H9 (cell line): ENCODE measurements at regions not wholly inside any gene's neighbourhood (a gene's known extent, or its start where the extent isn't known, plus 50 kb on each side); places are given as distances from the start of the nearest gene placed in this dataset.

Source experiments
- DNase-seq: peaks from one replicate; pipeline ENCODE4 v3.0.0-alpha.2; 2017
- H2AFZ ChIP-seq: one replicate; pipeline ENCODE4 v1.6.1; 2013; ENCODE audit warnings: mild to moderate bottlenecking, low read length, control low read depth, moderate library complexity
- H2AK5ac ChIP-seq: 2 replicates; pipeline ENCODE4 v1.6.1; 2013; ENCODE audit warnings: low read length, control low read depth, mixed read lengths; ENCODE audit not compliant: insufficient read length
- H2BK120ac ChIP-seq: one replicate; pipeline ENCODE4 v1.6.1; 2013; ENCODE audit warnings: low read depth, mild to moderate bottlenecking, low read length, control low read depth, inconsistent platforms; ENCODE audit not compliant: poor library complexity, severe bottlenecking
- H2BK12ac ChIP-seq: 2 replicates; pipeline ENCODE4 v1.6.1; 2013; ENCODE audit warnings: low read length, control low read depth, mixed read lengths, low read depth; ENCODE audit not compliant: insufficient read length
- H2BK15ac ChIP-seq: 2 replicates; pipeline ENCODE4 v1.6.1; 2013; ENCODE audit warnings: low read depth, low read length, control low read depth
- H2BK20ac ChIP-seq: one replicate; pipeline ENCODE4 v1.6.1; 2013; ENCODE audit warnings: low read depth, mild to moderate bottlenecking, low read length, control low read depth, inconsistent platforms; ENCODE audit not compliant: poor library complexity, severe bottlenecking
- H2BK5ac ChIP-seq: 2 replicates; pipeline ENCODE4 v1.6.1; 2013; ENCODE audit warnings: low read length, control low read depth, mixed read lengths; ENCODE audit not compliant: insufficient read length
- H3K14ac ChIP-seq: 2 replicates; pipeline ENCODE4 v1.6.1; 2013; ENCODE audit warnings: low read length, control low read depth; ENCODE audit not compliant: insufficient read depth
- H3K18ac ChIP-seq: 2 replicates; pipeline ENCODE4 v1.6.1; 2013; ENCODE audit warnings: low read depth, mild to moderate bottlenecking, mixed read lengths, low read length, control low read depth; ENCODE audit not compliant: insufficient read length
- H3K23ac ChIP-seq: 2 replicates; pipeline ENCODE4 v1.6.1; 2013; ENCODE audit warnings: low read length, control low read depth, mixed read lengths, low read depth; ENCODE audit not compliant: insufficient read length
- H3K23me2 ChIP-seq: 2 replicates; pipeline ENCODE4 v1.6.1; 2013; ENCODE audit warnings: low read depth, mild to moderate bottlenecking, mixed read lengths, low read length, control low read depth; ENCODE audit not compliant: insufficient read length, poor library complexity, severe bottlenecking
- H3K27ac ChIP-seq: 2 replicates; pipeline ENCODE4 v1.5.1; 2013; ENCODE audit warnings: low read length, control low read depth, mixed read lengths, low read depth; ENCODE audit not compliant: insufficient read length
- H3K27me3 ChIP-seq: 2 replicates; pipeline ENCODE4 v1.6.1; 2013; ENCODE audit warnings: low read length, control low read depth, inconsistent platforms; ENCODE audit not compliant: insufficient read depth
- H3K4ac ChIP-seq: 2 replicates; pipeline ENCODE4 v1.6.1; 2013; ENCODE audit warnings: low read depth, mild to moderate bottlenecking, control low read depth, inconsistent platforms, low read length, moderate library complexity
- H3K4me1 ChIP-seq: 2 replicates; pipeline ENCODE4 v1.6.1; 2013; ENCODE audit warnings: low read length, control low read depth, inconsistent platforms; ENCODE audit not compliant: insufficient read depth
- H3K4me2 ChIP-seq: 2 replicates; pipeline ENCODE4 v1.6.1; 2013; ENCODE audit warnings: low read length, control low read depth, mixed read lengths; ENCODE audit not compliant: insufficient read length, insufficient read depth
- H3K56ac ChIP-seq: 2 replicates; pipeline ENCODE4 v1.6.1; 2013; ENCODE audit warnings: low read depth, mild to moderate bottlenecking, mixed read lengths, low read length, control low read depth; ENCODE audit not compliant: insufficient read length
- H3K79me1 ChIP-seq: 2 replicates; pipeline ENCODE4 v1.6.1; 2013; ENCODE audit warnings: low read depth, mild to moderate bottlenecking, moderate library complexity, low read length, control low read depth, inconsistent platforms; ENCODE audit not compliant: insufficient read depth, poor library complexity, severe bottlenecking
- H3K79me2 ChIP-seq: 2 replicates; pipeline ENCODE4 v1.6.1; 2013; ENCODE audit warnings: low read length, control low read depth, inconsistent platforms; ENCODE audit not compliant: insufficient read depth
- H3K9ac ChIP-seq: 2 replicates; pipeline ENCODE4 v1.6.1; 2013; ENCODE audit warnings: low read length, control low read depth, mixed read lengths; ENCODE audit not compliant: insufficient read length; ENCODE audit errors: extremely low read depth
- H3K9me3 ChIP-seq: one replicate; pipeline ENCODE4 v1.6.1; 2013; ENCODE audit warnings: low read depth, low read length, inconsistent platforms; ENCODE audit not compliant: control insufficient read depth
- H3T11ph ChIP-seq: one replicate; pipeline ENCODE4 v1.6.1; 2013; ENCODE audit warnings: mild to moderate bottlenecking, low read length, control low read depth, inconsistent platforms
- H4K20me1 ChIP-seq: one replicate; pipeline ENCODE4 v1.6.1; 2013; ENCODE audit not compliant: control insufficient read depth, insufficient read length, insufficient read depth
- H4K5ac ChIP-seq: 2 replicates; pipeline ENCODE4 v1.6.1; 2013; ENCODE audit warnings: low read depth, mild to moderate bottlenecking, mixed read lengths, low read length, control low read depth; ENCODE audit not compliant: insufficient read length
- H4K8ac ChIP-seq: replicated peaks from 2 replicates; pipeline ENCODE4 v1.6.1; 2013; ENCODE audit warnings: low read length, control low read depth, mixed read lengths, low read depth; ENCODE audit not compliant: insufficient read length
- H4K91ac ChIP-seq: 2 replicates; pipeline ENCODE4 v1.6.1; 2013; ENCODE audit warnings: low read depth, mild to moderate bottlenecking, moderate library complexity, mixed read lengths, low read length, control low read depth; ENCODE audit not compliant: insufficient read length
- H3K27ac Mint-ChIP-seq, 3 experiments: 2 replicates in 2 of 3; 3 replicates in 1 of 3; pipeline ENCODE4 v1.8.0; 2020 to 2021; ENCODE audit warnings: mixed read lengths in 3 of 3, mild to moderate bottlenecking in 1 of 3, moderate library complexity in 1 of 3
- H3K27me3 Mint-ChIP-seq: 2 replicates; pipeline ENCODE4 v1.8.0; 2021; ENCODE audit warnings: low read depth, mild to moderate bottlenecking, moderate library complexity, mixed read lengths
- H3K36me3 Mint-ChIP-seq, 3 experiments: 2 replicates in 2 of 3; 3 replicates in 1 of 3; pipeline ENCODE4 v1.8.0; 2020 to 2021; ENCODE audit warnings: low read depth in 3 of 3, mixed read lengths in 3 of 3; ENCODE audit not compliant: insufficient read depth in 1 of 3
- H3K4me1 Mint-ChIP-seq, 2 experiments: 2 replicates each; pipeline ENCODE4 v1.8.0; 2020; ENCODE audit warnings: mixed read lengths in 2 of 2
- H3K4me3 Mint-ChIP-seq, 2 experiments: 2 replicates in 1 of 2; 3 replicates in 1 of 2; pipeline ENCODE4 v1.8.0; 2020 to 2021; ENCODE audit warnings: mild to moderate bottlenecking in 2 of 2, mixed read lengths in 2 of 2, moderate library complexity in 1 of 2
- H3K9me3 Mint-ChIP-seq, 2 experiments: 2 replicates in 1 of 2; 3 replicates in 1 of 2; pipeline ENCODE4 v1.8.0; 2020; ENCODE audit warnings: mild to moderate bottlenecking in 2 of 2, mixed read lengths in 2 of 2, moderate library complexity in 1 of 2
- CTCF ChIP-seq: fragments of 200-600 bp; sonication (generic); conservative IDR thresholded peaks from 3 replicates; pipeline ENCODE4 v1.8.0; 2021; ENCODE audit warnings: antibody characterized with exemption, mild to moderate bottlenecking
- WGBS: extraction: QIAGEN DNeasy Blood & Tissue Kit; methylation state at CpG from one replicate; pipeline ENCODE4 v1.1.7; 2013; ENCODE audit warnings: missing lambda C conversion rate, low lambda C conversion rate, mixed read lengths; ENCODE audit not compliant: insufficient read length; ENCODE audit errors: extremely low coverage; 5-methylcytosine and 5-hydroxymethylcytosine counted together

DNA sequence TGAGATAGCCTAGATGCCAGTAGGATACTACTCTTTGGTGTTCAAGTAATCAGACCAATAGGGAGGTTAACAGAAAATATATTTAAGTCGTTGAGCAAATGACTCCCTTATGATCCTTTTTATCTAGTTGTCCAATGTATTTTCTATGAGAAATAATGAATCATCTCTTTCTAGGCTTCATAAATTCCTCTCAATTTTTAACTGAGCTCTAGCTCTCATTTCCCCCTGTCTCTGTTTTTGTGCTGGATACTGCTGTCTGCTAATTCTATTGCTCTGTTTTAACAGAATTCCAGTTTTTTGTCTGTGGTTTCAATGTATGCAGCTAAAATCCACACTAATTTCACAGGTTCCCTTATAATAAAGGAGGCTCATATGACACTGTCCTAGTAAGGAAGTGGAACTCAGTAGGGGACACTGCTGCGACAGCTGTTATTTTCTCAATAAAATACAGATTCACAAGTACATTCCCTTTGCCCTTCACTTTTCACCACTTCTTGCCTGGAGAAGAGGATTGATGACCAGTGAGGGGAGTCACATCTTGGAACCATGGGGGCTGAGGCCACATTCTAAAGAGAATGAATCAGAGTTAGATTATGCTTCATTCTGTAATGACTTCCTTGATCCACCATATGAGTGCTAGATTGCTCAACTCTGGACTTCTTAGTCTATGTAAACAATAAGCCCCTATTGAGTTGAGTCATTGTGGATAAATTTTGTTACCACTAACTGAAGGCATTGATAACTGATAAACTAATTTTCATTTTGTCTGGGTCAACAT lies 558.7 kb upstream of the KCNMB2 start:
- H3K4me2 ChIP-seq = no peak overlapping the region
- no peaks in the 10 kb centered on the region for H3K27me3 Mint-ChIP-seq
- no peak overlapping the region for H3K9ac ChIP-seq

More for the DNA sequence above, 558.7 kb upstream of the KCNMB2 start:
- H3K4me1 ChIP-seq = no peaks in the 10 kb centered on the region
- H3K27ac Mint-ChIP-seq = no peak overlapping the region; a peak in 1 of 7 replicates
- H3K79me1 ChIP-seq = no peaks in the 10 kb centered on the region
- no peaks in the 10 kb centered on the region for H4K20me1 ChIP-seq
- H4K8ac ChIP-seq = no peak overlapping the region
- no peak overlapping the region for H4K91ac ChIP-seq
- no peaks in the 10 kb centered on the region for H3K79me2 ChIP-seq
- H3K4ac ChIP-seq = no peak overlapping the region
- no peak for DNase-seq
- H3K14ac ChIP-seq = no peak overlapping the region
- no peak overlapping the region for H3K18ac ChIP-seq
- no peak overlapping the region for H3K4me3 Mint-ChIP-seq
- no peak overlapping the region for H2BK12ac ChIP-seq
- H2AK5ac ChIP-seq = no peak overlapping the region
- no peaks in the 10 kb centered on the region for H3K9me3 ChIP-seq
- no peak overlapping the region for H3K23ac ChIP-seq
- H2BK120ac ChIP-seq = no peak overlapping the region
- no peaks in the 10 kb centered on the region for H3K36me3 Mint-ChIP-seq
- H4K5ac ChIP-seq = no peak overlapping the region
- H3T11ph ChIP-seq = no peak overlapping the region
- H2BK15ac ChIP-seq = no peak overlapping the region
- H3K56ac ChIP-seq = no peak overlapping the region
- H2BK5ac ChIP-seq = no peak overlapping the region
- H3K9me3 Mint-ChIP-seq = no peaks in the 10 kb centered on the region
- H2BK20ac ChIP-seq = no peak overlapping the region
- no peaks in the 10 kb centered on the region for H3K4me1 Mint-ChIP-seq
- no peak for TF ChIP-seq CTCF
- H2AFZ ChIP-seq = no peak overlapping the region
- H3K27me3 ChIP-seq = no peaks in the 10 kb centered on the region
- H3K23me2 ChIP-seq = no peaks in the 10 kb centered on the region
- H3K27ac ChIP-seq = no peak overlapping the region
- WGBS = no CpG with 5 or more reads among the region's 2 CpGs
